Thyroid gland (tissue), 4 donors: ENCODE measurements at regions not wholly inside any gene's neighbourhood (a gene's known extent, or its start where the extent isn't known, plus 50 kb on each side); places are given as distances from the start of the nearest gene placed in this dataset.

Experiments used
- DNase-seq, 2 donors: peaks; one replicate each; pipeline ENCODE4 v3.0.0-alpha.2; 2019
- H3K27ac ChIP-seq, 3 donors: fragments of 200-600 bp; sonication (generic); 1 replicate in 2 of 3; 2 replicates in 1 of 3; pipeline ENCODE4 v1.5.1; 2016 to 2019; ENCODE audit warnings: mild to moderate bottlenecking in 1 of 3, moderate library complexity in 1 of 3
- H3K27me3 ChIP-seq: fragments of 200-600 bp; sonication (generic); one replicate; pipeline ENCODE4 v1.5.1; 2019
- H3K36me3 ChIP-seq, 2 donors: fragments of 200-600 bp; sonication (generic); one replicate each; pipeline ENCODE4 v1.5.1; 2016 to 2019
- H3K4me1 ChIP-seq, 2 donors: fragments of 200-600 bp; sonication (generic); one replicate each; pipeline ENCODE4 v1.5.1; 2017 to 2019
- H3K4me3 ChIP-seq, 3 donors: fragments of 200-600 bp; sonication (generic); replicated peaks in 1 of 3; 1 replicate in 2 of 3; 2 replicates in 1 of 3; pipeline ENCODE4 v1.5.1; 2016; ENCODE audit warnings: mild to moderate bottlenecking in 1 of 3
- H3K9me3 ChIP-seq: fragments of 200-600 bp; sonication (generic); one replicate; pipeline ENCODE4 v1.5.1; 2017
- CTCF ChIP-seq, 6 experiments: fragments of 200-600 bp in 3 of 6; fragments of 450-650 bp in 3 of 6; sonication (generic) in 3 of 6; IDR thresholded peaks; one replicate each; pipeline ENCODE4 v1.5.1; 2016 to 2019; ENCODE audit warnings: antibody characterized with exemption in 6 of 6, mild to moderate bottlenecking in 2 of 6, inconsistent platforms in 1 of 6, moderate library complexity in 1 of 6
- POLR2A ChIP-seq, 2 donors: fragments of 450-650 bp; IDR thresholded peaks; one replicate each; pipeline ENCODE4 v1.6.1; 2017; ENCODE audit warnings: antibody characterized with exemption in 2 of 2, mild to moderate bottlenecking in 2 of 2, moderate library complexity in 1 of 2
- WGBS, 2 donors: methylation state at CpG; one replicate each; pipeline ENCODE4 v1.1.5; 2017; 5-methylcytosine and 5-hydroxymethylcytosine counted together
- intact Hi-C: fragments of 100-400 bp; cut with DNase I; formaldehyde crosslinking; loops from one replicate; pipeline ENCODE4 v1.15.1; 2023

GRCh38 chr4:71147261-71147660 lies 153.8 kb downstream of the DCK start:
- intact Hi-C loops, result no loop called here

GRCh38 chr4:71148545-71148944 lies 155.1 kb downstream of the DCK start:
- intact Hi-C loops, result no loop called here
- no peak for DNase-seq
- Histone ChIP-seq H3K9me3 (no peaks in the 10 kb centered on the region), H3K4me1 (no peaks in the 10 kb centered on the region), H3K36me3 (no peaks in the 10 kb centered on the region), H3K27me3 (no peaks in the 10 kb centered on the region), H3K27ac (no peak overlapping the region), H3K4me3 (no peak overlapping the region)
- TF ChIP-seq POLR2A (IDR thresholded peaks at IDR 0.05), result no peak
- TF ChIP-seq CTCF (IDR thresholded peaks at IDR 0.05), result no peak
- 97 to 100% methylated on average over 1 of the region's 1 CpG for WGBS, 2 donors

More at GRCh38 chr4:71147261-71147660, 153.8 kb downstream of the DCK start:
- TF ChIP-seq CTCF (IDR thresholded peaks at IDR 0.05) (no peak), POLR2A (IDR thresholded peaks at IDR 0.05) (no peak)
- no peaks in the 10 kb centered on the region for H3K36me3 ChIP-seq
- H3K9me3 ChIP-seq, result no peaks in the 10 kb centered on the region
- H3K27ac ChIP-seq, result no peak overlapping the region
- no peak for DNase-seq
- H3K27me3 ChIP-seq, result no peaks in the 10 kb centered on the region
- H3K4me3 ChIP-seq, result no peak overlapping the region
- H3K4me1 ChIP-seq, result no peaks in the 10 kb centered on the region

- 88 to 90% methylated on average over 2 of the region's 2 CpGs for WGBS, 2 donors
Measured at GRCh38 chr4:71151054-71151453, 157.6 kb downstream of the DCK start.

GRCh38 chr4:71156616-71157015 lies 163.2 kb downstream of the DCK start:
- DNase-seq, result no peak
- Histone ChIP-seq H3K27ac (no peak overlapping the region), H3K36me3 (no peaks in the 10 kb centered on the region), H3K9me3 (no peaks in the 10 kb centered on the region), H3K27me3 (no peaks in the 10 kb centered on the region), H3K4me1 (no peaks in the 10 kb centered on the region), H3K4me3 (no peak overlapping the region)
- intact Hi-C loops, result no loop called here
- TF ChIP-seq CTCF (IDR thresholded peaks at IDR 0.05), result no peak
- no peak for TF ChIP-seq POLR2A (IDR thresholded peaks at IDR 0.05)
- 44 to 52% methylated on average over 4 of the region's 4 CpGs for WGBS, 2 donors

More at GRCh38 chr4:71151054-71151453, 157.6 kb downstream of the DCK start:
- H3K27me3 ChIP-seq, result no peaks in the 10 kb centered on the region
- intact Hi-C loops, result no loop called here
- TF ChIP-seq CTCF (IDR thresholded peaks at IDR 0.05), result no peak
- TF ChIP-seq POLR2A (IDR thresholded peaks at IDR 0.05), result no peak
- H3K4me3 ChIP-seq, result no peak overlapping the region
- no peak overlapping the region for H3K27ac ChIP-seq
- no peaks in the 10 kb centered on the region for H3K9me3 ChIP-seq
- DNase-seq, result no peak
- no peaks in the 10 kb centered on the region for H3K4me1 ChIP-seq
- no peaks in the 10 kb centered on the region for H3K36me3 ChIP-seq

GRCh38 chr4:71162386-71162785 lies 168.9 kb downstream of the DCK start:
- TF ChIP-seq CTCF (IDR thresholded peaks at IDR 0.05) (no peak), POLR2A (IDR thresholded peaks at IDR 0.05) (no peak)
- intact Hi-C loops, result no loop called here
- no peak overlapping the region for H3K4me3 ChIP-seq

More at GRCh38 chr4:71162386-71162785, 168.9 kb downstream of the DCK start:
- WGBS, 2 donors, result 96 to 100% methylated on average over 1 of the region's 1 CpG
- Histone ChIP-seq H3K27ac (no peak overlapping the region), H3K4me1 (no peaks in the 10 kb centered on the region), H3K9me3 (no peaks in the 10 kb centered on the region), H3K36me3 (no peaks in the 10 kb centered on the region), H3K27me3 (no peaks in the 10 kb centered on the region)
- no peak for DNase-seq
